Suprapubic skin (tissue), 3 donors: ENCODE measurements at regions not wholly inside any gene's neighbourhood (a gene's known extent, or its start where the extent isn't known, plus 50 kb on each side); places are given as distances from the start of the nearest gene placed in this dataset.

Experiments
- POLR2A ChIP-seq, 2 donors: fragments of 450-650 bp; IDR thresholded peaks; one replicate each; pipeline ENCODE4 v1.6.1; 2017; ENCODE audit warnings: antibody characterized with exemption in 2 of 2, mild to moderate bottlenecking in 2 of 2, moderate library complexity in 2 of 2
- TF ChIP-seq, protein P1 (sequence below), 2 donors: fragments of 200-600 bp in 1 of 2; fragments of 450-650 bp in 1 of 2; sonication (generic) in 1 of 2; IDR thresholded peaks; one replicate each; pipeline ENCODE4 v1.5.1; 2016 to 2019; ENCODE audit warnings: antibody characterized with exemption in 2 of 2, mild to moderate bottlenecking in 1 of 2, moderate library complexity in 1 of 2

DNA sequence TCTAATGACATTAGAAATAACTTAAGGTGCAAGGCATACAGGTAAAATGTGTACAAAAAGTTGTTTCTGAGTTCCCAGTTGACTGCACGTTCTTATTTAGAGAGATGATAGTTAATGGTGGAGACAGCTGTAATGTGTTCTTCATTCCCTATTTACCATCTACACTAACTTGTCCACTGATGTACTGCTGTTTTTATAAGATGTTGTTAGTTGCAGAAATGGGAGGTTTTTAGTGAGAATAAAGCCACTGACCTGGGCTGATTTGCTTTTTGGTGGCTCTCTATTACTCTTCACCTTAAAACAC is 122.9 kb upstream of the LYPLAL1 start:
- TF ChIP-seq, protein P1, sequence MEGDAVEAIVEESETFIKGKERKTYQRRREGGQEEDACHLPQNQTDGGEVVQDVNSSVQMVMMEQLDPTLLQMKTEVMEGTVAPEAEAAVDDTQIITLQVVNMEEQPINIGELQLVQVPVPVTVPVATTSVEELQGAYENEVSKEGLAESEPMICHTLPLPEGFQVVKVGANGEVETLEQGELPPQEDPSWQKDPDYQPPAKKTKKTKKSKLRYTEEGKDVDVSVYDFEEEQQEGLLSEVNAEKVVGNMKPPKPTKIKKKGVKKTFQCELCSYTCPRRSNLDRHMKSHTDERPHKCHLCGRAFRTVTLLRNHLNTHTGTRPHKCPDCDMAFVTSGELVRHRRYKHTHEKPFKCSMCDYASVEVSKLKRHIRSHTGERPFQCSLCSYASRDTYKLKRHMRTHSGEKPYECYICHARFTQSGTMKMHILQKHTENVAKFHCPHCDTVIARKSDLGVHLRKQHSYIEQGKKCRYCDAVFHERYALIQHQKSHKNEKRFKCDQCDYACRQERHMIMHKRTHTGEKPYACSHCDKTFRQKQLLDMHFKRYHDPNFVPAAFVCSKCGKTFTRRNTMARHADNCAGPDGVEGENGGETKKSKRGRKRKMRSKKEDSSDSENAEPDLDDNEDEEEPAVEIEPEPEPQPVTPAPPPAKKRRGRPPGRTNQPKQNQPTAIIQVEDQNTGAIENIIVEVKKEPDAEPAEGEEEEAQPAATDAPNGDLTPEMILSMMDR (IDR thresholded peaks at IDR 0.05) = no peak
- TF ChIP-seq POLR2A (IDR thresholded peaks at IDR 0.05) = no peak
